GM19239 (cell line): ENCODE measurements at regions not wholly inside any gene's neighbourhood (a gene's known extent, or its start where the extent isn't known, plus 50 kb on each side); places are given as distances from the start of the nearest gene placed in this dataset.
"Not testable (repeated sequence)": the region's sequence is repeated elsewhere in the genome, so short reads cannot be mapped to it uniquely, and the experiment has no call there.

Source experiments
- DNase-seq: peaks from one replicate; pipeline ENCODE4 v3.0.0; 2011; ENCODE audit warnings: low spot score; ENCODE audit not compliant: insufficient read length
- FAIRE-seq: peaks from 2 replicates; lab custom pipeline; 2011; peaks lifted over from hg19 to GRCh38; lab: Jason Lieb, UNC

DNA sequence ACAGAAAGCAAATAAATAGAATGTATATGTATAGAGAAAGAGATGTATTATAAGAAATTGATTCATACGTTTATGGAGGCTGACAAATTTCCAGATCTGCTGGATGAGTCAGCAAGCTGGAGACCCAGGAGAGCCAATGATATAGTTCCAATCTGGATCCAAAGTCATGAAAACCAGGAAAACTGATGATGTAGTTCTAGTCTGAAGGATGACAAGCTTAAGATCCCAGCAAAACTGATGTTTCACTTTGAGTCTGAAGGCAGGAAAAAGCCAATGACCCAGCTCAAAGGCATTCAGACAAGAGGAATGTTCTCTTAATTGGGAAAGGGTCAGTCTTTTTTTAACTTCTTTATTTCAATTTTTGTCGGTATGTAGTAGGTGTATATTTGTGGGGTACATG lies 102.6 kb downstream of the LHFPL1 start:
- DNase-seq (no peak), FAIRE-seq (no peak)

DNA sequence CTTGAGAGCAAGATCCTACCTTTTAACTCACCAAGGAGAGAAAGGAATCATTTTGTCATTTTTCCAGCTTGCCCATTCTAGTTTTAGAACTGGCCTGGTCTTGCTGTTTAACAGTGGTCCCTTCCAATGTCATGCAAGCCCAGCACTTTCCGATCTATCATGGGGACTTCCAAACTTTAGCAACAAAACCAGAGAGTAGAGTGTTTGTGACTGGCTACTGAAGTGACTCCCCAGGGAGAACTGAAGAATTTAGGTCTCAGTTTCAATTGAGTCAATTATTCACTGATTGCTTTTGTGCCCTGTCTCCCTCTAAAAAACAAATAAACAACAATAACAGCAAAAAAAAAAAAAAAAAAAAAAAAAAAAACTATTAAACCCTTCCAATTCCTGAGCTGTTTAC lies 108.3 kb downstream of the LHFPL1 start:
- DNase-seq (no peak), FAIRE-seq (no peak)

DNA sequence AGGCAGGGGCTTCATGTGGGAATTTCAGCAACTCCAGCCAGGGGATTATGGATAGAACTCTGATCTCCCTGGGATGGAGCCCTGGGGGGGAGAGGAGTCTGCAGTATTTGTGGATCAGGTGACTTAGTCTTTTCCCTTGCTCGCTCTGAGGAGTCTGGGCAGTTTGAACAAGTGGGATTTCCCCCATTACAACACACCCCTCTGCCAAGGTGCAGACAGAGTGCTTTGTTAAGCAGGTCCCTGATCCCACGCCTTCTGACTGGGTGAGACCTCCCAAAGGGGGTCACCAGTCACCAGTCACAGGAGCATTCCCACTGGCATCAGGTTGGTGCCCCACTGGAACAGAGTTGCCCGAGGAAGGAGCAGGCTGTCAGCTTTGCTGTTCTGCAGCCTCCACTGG lies 123.9 kb downstream of the LHFPL1 start:
- DNase-seq (no peak), FAIRE-seq (no peak)

DNA sequence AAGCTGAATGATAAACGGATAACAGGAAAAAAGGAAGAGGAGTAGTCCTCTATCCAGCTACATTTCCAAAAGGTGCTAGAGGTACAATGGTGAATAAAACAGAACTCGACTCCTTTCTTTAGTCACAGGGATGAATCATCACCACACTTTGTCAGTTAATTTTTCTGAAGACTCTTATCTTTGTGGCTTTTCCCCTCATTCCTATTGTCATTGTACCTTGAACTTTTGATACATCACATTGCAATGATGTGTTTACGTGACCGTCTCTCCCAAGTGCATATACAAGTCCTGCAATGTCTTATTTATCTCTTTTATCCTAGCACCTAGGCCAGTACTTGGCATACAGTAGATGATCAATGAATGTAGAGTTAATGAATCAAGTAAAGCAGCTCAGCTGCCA lies 134.7 kb downstream of the LHFPL1 start:
- FAIRE-seq, result no peak
- no peak for DNase-seq

DNA sequence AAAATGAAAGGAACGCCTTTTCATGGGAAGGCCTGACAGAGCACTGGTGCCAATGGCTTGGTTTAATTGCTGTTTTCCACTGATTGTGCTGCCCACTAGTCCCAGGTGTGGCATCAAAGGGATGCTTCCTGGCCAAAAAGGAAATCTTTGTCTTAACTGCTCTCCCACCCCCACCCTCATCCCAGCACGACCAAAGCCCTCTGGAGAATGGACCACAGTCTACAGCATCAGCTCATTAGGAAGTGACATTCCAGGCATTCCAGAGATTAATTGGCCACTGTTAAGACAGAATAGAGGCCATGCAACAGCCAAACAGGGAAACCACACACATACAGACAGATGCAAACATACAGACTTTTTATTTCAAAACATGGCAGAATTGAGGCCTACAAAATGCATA lies 143.2 kb downstream of the LHFPL1 start:
- DNase-seq (no peak), FAIRE-seq (no peak)

DNA sequence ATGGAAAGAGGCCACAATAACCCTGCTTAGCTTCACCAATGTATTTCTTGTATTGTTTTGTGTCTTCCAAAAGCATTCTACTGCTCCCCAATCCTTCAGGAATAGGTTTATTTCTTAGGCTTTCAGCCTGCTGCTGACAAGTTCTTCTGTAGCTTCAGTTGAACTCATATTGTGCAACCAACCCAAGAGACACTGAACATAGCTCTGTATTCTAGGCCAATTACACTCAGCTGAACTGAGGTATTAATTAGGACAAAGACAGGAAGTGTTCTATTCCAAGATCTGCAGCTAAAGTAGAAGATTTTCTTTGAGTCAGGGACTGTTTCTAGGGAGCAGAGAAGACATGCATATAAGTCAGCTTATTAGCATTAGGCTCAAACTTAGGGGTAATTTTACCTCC lies 151.8 kb downstream of the LHFPL1 start:
- no peak for DNase-seq
- no peak for FAIRE-seq

DNA sequence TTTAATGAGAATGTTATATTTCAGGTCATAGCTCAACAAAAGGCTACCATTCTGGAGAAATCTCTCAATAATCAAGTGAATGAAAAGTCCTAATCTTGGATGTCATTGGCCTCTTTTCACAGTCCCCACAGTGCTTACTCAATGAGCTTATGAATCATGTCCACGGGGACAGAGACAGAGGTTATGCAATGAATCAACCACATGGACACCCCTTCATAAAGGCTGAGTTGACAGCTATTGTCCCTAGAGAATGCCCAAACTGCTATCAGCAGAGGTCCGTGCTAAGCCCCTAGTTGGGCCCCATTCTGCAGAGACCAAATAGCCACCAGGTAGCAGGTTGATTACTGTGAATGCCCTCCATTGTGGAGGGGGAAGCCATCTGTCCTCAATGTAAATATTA lies 158.1 kb downstream of the LHFPL1 start:
- DNase-seq (no peak), FAIRE-seq (no peak)

DNA sequence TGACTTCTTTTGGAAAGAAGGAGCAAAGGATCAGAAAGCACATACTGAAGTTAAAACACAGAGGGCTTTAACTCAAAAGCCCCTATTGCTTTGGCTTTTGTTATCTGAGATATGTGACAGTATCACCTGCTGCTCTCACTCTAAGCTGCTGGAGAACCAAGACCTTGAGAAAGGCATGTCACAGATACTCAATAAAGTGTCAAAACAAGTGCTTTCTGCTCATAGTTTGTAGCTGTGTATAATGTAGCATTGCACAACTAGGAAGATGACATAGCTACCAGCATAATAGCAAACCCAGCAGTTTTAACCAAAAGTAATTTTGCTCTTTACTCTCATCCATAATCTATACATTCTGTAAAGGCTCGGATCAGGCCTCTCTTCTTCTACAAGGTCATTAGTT lies 159.6 kb downstream of the LHFPL1 start:
- no peak for FAIRE-seq
- no peak for DNase-seq

DNA sequence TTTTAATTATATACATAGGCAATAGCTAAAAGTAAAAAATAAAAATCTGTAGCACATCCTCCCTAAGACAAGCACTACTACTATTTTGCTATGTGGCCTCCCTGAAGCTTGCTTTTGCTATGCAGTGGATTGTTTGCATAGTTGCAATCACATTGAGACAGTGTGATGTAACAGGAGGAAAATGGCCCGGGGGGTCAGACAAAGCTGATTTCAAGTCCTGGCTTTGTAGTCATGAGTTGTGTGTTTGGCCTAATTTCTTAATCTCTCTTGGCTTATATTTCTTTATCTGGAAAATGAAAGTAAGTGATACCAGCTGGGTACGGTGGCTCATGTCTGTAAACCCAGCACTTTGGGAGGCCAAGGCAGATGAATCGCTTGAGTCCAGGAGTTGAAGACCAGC lies 166.6 kb downstream of the LHFPL1 start:
- FAIRE-seq, result no peak

DNA sequence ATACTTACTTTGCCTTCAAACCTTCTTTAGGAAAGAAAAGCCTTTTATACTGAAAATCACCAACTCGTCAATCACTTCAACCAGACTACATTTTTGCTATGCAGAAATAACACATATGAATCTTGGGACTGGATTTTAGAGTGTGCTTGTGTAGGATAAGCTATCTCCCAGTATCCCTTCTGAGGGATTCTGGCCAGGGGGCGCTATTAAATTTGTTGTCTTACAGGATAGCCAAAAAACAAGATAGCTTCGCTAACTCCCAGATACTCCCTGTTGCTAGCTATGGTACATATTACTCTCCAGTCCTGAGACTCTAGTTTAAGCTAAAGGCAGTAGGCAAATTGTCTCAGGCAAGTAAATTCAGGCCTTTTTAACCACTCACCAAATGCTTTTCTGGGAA lies 167.2 kb downstream of the LHFPL1 start:
- DNase-seq (no peak), FAIRE-seq (no peak)

More for the DNA sequence above, 166.6 kb downstream of the LHFPL1 start:
- DNase-seq, result no peak

DNA sequence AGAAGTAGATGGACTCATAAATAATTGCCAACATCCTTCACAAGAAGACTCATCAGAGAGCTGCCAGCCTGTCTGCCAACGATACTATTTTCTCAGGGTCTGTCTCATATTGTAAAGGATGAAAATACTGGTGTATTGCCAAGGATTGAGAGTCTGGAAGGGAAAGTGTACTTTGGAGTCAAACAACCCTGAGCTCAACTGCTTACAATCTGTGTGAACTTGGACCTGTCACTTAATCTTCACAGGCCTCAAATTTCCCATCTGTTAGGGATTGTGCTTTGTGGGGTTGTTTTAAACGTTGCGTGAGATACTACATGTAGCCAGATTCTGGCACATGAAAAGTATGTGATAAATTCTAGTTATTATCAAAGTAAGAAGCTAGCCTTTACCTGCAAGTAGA lies 169.1 kb downstream of the LHFPL1 start:
- no peak for FAIRE-seq

DNA sequence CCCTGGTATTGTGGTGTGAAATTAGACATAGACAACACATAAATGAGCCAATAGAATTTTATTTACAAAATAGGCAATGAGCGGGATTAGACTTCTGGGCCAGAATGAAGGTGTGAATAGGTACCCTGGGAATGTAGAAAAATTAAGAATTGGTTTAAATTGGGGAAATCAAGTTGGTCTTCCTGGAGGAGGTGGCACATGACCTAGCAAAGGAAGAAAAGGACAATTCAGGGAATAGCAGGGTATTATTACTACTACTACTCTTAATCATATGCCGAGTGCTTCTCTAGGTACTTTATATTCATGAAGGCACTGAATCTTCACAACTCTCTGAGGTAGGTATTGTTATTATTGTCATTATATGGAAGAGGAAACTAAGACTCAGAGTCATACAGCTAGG lies 202.1 kb downstream of the LHFPL1 start:
- FAIRE-seq, result no peak

More for the DNA sequence above, 169.1 kb downstream of the LHFPL1 start:
- DNase-seq, result no peak

DNA sequence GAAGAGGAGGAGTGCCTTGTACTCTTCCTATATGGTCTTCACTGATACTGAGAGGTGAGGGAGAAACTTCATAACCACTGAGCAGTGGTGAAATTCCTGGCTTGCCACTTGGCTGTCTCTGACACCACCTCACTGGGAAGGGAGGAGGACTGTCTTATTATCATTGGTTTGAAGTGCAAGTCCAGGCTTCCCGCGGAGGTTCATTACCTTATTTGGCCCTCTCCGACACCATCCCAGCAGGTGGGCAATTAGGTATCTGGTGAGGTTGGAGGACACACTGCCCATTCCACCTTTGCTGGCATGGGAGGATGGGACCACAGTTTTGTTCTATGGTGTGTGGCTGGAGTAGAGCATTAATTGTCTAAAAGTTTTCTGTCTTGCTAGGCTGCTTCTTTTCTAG lies 206.1 kb downstream of the LHFPL1 start:
- FAIRE-seq (no peak), DNase-seq (no peak)

More for the DNA sequence above, 202.1 kb downstream of the LHFPL1 start:
- DNase-seq, result no peak

DNA sequence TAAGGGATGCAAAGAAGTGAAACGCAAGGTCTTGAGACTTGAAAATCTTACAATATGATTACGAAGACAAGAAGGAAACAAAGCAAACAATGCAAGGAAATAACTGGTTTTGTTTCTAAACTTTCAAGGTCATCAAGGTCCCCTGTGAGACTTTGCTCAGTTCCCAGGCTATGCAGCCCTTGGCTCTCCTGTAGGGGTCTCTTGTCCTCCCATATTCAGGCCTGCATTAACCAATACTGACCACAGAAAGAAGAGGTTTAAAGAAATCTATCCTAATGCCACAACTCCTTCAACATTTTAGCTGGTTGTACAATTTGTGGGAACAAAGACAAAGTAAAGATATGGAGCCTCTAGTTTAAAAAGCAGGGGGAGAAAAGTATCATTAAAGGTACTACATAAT lies 209.2 kb downstream of the LHFPL1 start:
- FAIRE-seq, result no peak
- DNase-seq, result no peak

DNA sequence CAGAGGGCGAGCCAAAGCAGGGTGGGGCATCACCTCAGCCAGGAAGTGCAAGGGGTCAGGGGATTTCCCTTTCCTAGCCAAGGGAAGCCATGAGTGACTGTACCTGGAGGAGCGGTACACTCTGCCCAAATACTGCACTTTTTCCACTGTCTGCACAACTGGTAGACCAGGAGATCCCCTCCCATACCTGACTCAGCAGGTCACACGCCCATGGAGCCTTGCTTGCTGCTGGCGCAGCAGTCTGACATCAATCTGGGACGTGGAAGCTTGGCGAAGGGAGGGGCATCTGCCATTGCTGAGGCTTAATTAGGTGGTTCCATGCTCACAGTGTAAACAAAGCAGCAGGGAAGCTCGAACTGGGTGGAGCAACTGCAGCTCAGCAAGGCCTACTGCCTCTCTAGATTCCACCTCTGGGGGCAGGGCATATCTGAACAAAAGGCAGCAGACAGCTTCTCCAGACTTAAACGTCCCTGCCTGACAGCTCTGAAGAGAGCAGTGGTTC lies 217.7 kb downstream of the LHFPL1 start:
- not testable (repeated sequence) for FAIRE-seq

DNA sequence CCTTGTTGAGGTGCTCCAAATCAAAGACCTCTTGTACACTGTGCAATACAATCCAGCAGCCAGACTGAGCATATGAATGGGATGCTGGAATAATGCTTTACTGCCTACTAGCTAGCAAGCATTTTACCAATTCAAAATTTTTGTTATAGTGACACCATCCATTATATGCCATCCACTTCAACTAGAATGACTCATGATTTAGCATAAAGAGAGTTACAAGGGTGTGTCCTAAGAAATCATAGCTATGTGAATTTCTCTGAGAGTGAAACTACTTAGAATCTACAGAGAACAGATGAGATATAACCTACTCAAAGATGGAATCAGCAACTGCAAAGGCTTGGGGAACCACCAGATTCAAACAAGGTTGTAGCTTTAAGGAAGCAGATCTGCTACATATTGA lies 221.9 kb downstream of the LHFPL1 start:
- FAIRE-seq (no peak), DNase-seq (no peak)

More for the DNA sequence above, 217.7 kb downstream of the LHFPL1 start:
- DNase-seq, result not testable (repeated sequence)

DNA sequence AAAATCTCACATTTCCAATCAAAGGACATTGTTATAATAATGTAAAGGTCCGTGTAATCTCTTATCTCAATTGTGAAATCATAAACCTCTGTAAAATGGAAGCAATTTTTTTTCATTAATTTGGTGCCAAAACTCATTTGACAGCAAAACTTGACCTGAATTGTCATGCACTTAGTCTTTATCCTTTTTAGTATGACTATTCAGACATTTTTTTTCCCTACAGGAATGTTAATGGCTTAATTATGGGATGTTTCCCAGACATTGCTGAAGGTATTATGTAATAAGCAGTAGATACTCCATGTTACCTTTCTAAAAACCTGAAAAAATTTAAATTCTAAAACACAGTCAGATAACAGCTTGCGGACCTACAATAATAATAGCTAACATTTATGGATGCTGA lies 228.9 kb downstream of the LHFPL1 start:
- no peak for FAIRE-seq
- DNase-seq, result no peak

DNA sequence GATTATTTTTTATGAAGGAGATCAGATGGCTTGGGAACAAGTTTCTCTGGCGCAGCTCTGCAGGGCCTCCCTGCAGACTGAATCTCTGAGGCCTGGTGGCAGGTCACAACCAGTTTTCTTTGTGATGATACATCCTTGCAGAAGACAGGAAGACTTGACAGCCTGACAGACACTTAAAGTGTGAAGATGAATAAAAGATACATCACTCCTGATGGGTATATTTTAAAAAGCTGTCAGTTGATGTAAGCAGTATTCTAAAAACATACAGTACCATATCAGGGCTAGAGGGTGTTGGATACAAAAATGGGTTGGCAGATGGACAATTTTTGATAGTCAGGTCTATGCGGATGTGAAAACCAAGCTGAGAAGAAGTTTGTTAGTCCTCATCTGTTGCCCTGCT lies 239.5 kb downstream of the LHFPL1 start:
- FAIRE-seq, result no peak
- DNase-seq, result no peak

DNA sequence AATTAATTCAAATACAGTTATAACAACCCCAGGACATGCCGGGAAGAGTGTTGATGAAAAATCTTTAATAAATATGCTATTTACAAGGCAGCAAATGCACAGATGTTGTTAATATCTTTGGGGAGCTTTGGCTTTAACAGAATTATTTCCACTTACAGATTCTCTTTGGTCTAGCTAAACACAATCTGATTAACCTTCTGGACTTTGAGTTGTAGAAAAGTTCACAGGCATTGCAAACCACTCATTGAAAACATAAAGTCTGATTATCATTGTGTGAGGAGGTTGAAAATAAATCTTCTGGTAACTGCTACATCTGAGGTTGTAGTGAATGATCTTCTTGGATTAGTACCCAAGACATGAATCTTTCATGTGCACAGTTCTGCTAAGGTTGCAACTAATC lies 255.6 kb downstream of the LHFPL1 start:
- no peak for DNase-seq
- no peak for FAIRE-seq

DNA sequence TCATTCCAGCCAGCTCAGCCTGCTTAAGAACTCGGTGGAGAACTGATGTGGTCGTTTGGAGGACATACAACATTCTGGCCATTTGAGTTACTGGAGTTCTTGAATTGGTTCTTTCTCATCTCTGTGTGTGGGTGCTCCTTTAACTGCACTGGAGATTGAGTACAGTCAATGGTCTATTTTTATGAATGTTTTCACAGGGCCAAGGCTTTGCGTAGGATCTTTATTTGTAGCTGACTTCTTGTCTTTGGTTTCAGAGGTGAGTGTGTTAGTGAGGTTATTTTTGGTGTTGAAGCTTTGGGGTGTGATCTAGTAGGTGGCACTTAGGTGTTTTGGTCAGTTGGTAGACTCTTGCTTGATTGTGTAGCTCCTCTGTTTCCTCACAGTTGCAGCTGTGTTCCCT lies 288.4 kb downstream of the LHFPL1 start:
- DNase-seq (no peak), FAIRE-seq (no peak)

DNA sequence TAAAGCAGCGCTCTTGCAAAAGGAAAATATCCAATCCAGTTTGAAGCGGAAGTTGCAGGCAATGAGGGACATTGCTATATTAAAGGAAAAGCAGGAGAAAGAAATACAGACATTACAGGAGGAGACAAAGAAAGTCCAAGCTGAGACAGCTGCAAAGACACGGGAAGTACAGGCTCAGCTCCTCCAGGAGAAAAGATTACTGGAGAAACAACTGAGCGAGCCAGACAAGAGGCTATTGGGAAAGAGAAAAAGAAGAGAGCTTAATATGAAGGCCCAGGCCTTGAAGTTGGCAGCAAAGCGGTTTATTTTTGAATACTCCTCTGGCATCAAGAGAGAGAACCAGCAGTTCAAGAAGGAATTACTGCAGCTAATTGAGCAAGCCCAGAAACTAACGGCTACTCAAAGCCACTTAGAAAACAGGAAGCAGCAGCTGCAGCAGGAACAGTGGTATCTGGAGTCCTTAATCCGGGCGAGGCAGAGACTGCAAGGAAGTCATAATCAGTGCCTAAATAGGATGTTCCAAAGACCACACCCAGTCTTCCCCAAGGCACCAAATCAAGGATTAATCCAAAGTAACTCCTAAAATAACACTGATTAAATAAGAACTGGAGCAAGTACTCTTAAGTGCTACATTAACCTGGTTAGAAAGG lies 298.0 kb downstream of the LHFPL1 start:
- not testable (repeated sequence) for DNase-seq
- peak; percentile 89 for FAIRE-seq

DNA sequence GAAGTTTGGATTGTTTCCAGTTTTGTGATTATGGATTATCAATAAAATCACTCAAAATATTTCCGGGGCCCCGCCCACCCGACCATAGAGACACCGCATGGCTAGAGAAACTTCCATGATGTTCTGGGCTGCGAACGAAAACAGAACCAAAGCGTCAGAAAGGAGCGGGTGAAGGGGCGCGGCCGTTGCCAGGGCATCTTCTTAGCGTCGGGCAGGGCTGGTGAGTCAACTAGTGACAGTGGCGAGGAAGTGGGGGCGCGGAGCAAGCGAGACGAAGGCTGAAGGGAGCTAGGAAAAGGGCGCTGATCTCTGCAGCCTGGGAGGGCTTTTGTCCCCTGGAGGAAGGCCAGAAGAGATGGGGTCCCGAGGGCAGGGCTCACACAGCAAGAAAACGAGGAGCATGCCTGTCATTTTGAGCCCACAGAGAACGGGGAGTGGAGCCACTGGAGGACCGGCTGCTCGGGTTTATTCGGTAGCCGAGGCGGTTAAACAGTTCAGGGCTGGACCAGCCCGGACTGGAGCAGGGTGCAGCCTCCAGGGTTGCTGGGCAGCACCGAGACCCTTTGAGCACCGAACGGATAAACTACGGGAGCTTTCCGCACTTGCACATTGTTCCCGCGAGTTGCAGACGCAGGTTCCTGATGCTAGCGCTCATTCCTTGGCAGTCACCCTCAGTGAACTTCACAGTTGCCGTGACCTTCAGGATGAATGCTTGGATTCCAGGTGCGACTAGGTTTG lies 298.1 kb upstream of the TRPC5 start:
- FAIRE-seq (peak; percentile 69), DNase-seq (no peak)
